ENCODE measurements at regions not wholly inside any gene's neighbourhood (a gene's known extent, or its start where the extent isn't known, plus 50 kb on each side); places are given as distances from the start of the nearest gene placed in this dataset.
"Not testable (repeated sequence)": the region's sequence is repeated elsewhere in the genome, so short reads cannot be mapped to it uniquely, and the experiment has no call there.

DNA sequence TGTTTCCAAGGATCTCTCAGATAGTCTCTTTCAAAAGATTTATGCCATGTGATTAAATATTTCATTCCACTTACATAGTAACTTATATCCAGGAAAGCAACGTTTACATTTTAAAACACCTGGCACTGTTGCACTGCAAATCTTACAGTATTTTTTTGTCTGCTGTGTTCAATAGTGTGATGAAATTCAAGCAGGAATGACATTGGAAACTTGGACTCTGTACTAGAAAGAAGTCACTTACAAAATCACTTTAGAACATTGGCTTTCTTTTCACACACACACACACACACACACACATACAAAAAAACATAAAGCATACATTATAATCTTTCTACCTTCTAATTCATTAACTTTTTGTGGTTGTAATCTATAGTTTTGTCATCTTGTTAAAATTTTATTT lies 66.2 kb upstream of the USP15 start:
- 24 to 27% methylated on average over 1 of the region's 1 CpG for WGBS, 2 donors
- no peak for ATAC-seq
- H3K4me1 ChIP-seq = peaks cover 25% of the 10 kb centered on the region
- H3K9me3 ChIP-seq = no peaks in the 10 kb centered on the region
- H3K27ac ChIP-seq = no peak overlapping the region
- no peaks in the 10 kb centered on the region for H3K36me3 ChIP-seq (replicated peaks in 1 of 2; ENCODE audit: insufficient read depth in 1 of 2, low read depth in 2 of 2)
- no peak for TF ChIP-seq POLR2A (IDR thresholded peaks at IDR 0.05)
- TF ChIP-seq, protein P1, sequence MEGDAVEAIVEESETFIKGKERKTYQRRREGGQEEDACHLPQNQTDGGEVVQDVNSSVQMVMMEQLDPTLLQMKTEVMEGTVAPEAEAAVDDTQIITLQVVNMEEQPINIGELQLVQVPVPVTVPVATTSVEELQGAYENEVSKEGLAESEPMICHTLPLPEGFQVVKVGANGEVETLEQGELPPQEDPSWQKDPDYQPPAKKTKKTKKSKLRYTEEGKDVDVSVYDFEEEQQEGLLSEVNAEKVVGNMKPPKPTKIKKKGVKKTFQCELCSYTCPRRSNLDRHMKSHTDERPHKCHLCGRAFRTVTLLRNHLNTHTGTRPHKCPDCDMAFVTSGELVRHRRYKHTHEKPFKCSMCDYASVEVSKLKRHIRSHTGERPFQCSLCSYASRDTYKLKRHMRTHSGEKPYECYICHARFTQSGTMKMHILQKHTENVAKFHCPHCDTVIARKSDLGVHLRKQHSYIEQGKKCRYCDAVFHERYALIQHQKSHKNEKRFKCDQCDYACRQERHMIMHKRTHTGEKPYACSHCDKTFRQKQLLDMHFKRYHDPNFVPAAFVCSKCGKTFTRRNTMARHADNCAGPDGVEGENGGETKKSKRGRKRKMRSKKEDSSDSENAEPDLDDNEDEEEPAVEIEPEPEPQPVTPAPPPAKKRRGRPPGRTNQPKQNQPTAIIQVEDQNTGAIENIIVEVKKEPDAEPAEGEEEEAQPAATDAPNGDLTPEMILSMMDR (IDR thresholded peaks at IDR 0.05) = no peak
- DNase-seq = no peak
- peaks cover 4 to 15% of the 10 kb centered on the region in 2 donors for H3K27me3 ChIP-seq
- no peak overlapping the region for H3K4me3 ChIP-seq
- intact Hi-C loops (cut with DNase I) = no loop called here

DNA sequence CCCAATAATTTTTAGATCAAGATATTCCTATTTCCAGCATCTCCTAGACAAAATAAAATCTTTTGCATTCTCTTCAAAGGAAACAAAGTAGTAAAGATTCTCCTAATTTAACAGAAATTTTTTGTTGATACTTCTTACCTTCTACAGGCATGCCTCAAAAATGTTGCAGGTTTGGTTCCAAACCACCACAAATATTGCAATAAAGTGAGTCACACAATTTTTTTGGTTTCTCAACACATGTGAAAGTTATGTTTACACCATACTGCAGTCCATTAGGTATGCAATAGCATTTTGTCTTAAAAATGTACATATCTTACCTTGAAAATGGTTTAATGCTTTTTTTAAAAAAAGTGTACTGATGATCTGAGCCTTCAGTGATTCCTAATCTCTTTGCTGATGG lies 65.6 kb upstream of the USP15 start:
- no peak overlapping the region for H3K4me3 ChIP-seq
- no peaks in the 10 kb centered on the region for H3K36me3 ChIP-seq (replicated peaks in 1 of 2; ENCODE audit: insufficient read depth in 1 of 2, low read depth in 2 of 2)
- DNase-seq = no peak
- no peak for ATAC-seq
- H3K4me1 ChIP-seq = peaks cover 25% of the 10 kb centered on the region
- no peaks in the 10 kb centered on the region for H3K9me3 ChIP-seq
- H3K27me3 ChIP-seq = peaks cover 4 to 15% of the 10 kb centered on the region in 2 donors
- TF ChIP-seq, protein P1 (IDR thresholded peaks at IDR 0.05) = no peak
- TF ChIP-seq POLR2A (IDR thresholded peaks at IDR 0.05) = no peak
- H3K27ac ChIP-seq = no peak overlapping the region
- intact Hi-C loops (cut with DNase I) = no loop called here

DNA sequence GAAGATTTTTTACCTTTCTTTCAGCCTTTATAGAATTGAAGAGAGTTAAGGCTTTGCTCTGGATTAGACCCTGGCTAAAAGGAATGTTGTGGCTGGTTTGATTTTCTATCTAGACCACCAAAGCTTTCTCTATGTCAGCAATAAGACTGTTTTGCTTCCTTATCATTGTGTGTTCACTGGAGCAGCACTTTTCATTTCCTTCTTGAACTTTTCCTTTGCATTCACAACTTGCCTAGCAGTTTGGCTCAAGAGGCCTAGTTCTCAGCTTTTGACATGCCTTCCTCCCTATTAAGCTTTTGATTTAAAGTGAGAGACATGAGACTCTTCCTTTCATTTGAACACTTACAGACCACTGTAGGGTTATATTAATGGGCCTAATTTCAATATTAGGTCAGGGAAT lies 64.1 kb upstream of the USP15 start:
- Histone ChIP-seq H3K27ac (no peak overlapping the region), H3K36me3 (replicated peaks in 1 of 2; ENCODE audit: insufficient read depth in 1 of 2, low read depth in 2 of 2) (no peaks in the 10 kb centered on the region), H3K4me3 (no peak overlapping the region), H3K9me3 (peaks cover 0 to 7% (median 0%) of the 10 kb centered on the region in 3 donors), H3K4me1 (peaks cover 19% of the 10 kb centered on the region), H3K27me3 (peaks cover 3 to 4% of the 10 kb centered on the region in 2 donors)
- no peak for DNase-seq
- ATAC-seq = no peak
- TF ChIP-seq, protein P1 (IDR thresholded peaks at IDR 0.05) = no peak
- intact Hi-C loops (cut with DNase I) = no loop called here

- H3K9me3 ChIP-seq; H3K27ac ChIP-seq; DNase-seq; ATAC-seq; intact Hi-C loops (cut with DNase I); H3K4me1 ChIP-seq; H3K27me3 ChIP-seq; H3K36me3 ChIP-seq (replicated peaks in 1 of 2; ENCODE audit: insufficient read depth in 1 of 2, low read depth in 2 of 2); H3K4me3 ChIP-seq: not testable (repeated sequence)
- WGBS, 2 donors = 78 to 91% methylated on average over 3 of the region's 3 CpGs
Observed at GRCh38 chr12:62202861-62203260, 57.3 kb upstream of the USP15 start.

DNA sequence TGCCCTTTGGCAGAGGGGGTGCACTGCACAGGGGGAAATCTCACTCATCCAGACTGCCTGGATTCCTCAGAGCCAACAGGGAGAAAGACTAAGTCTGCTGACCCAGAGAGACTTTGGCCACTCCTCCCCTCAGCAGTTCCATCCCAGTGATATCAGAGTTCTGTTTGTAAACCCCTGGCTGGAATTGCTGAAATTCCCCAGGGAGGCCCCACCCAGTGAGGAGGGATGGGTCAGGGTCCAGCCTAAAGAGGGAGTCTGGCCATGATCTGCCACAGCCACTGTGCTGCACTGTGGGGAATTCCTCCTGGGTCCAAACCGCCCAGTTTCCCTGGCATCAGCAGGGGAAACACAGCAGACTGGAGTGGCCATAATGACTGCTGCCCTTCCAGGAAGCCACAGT lies 54.9 kb upstream of the USP15 start:
- WGBS, 2 donors = 60 to 71% methylated on average over 1 of the region's 1 CpG
- Histone ChIP-seq H3K27me3 (no peaks in the 10 kb centered on the region), H3K4me1 (no peaks in the 10 kb centered on the region), H3K4me3 (no peak overlapping the region), H3K36me3 (replicated peaks in 1 of 2; ENCODE audit: insufficient read depth in 1 of 2, low read depth in 2 of 2) (no peaks in the 10 kb centered on the region), H3K9me3 (peaks cover 0 to 8% (median 0%) of the 10 kb centered on the region in 3 donors), H3K27ac (no peak overlapping the region)
- ATAC-seq (no peak), DNase-seq (no peak)
- no peak for TF ChIP-seq POLR2A (IDR thresholded peaks at IDR 0.05)
- TF ChIP-seq, protein P1 (IDR thresholded peaks at IDR 0.05) = no peak
- intact Hi-C loops (cut with DNase I) = no loop called here
